Activated naive CD8-positive, alpha-beta T cell (primary cell): ENCODE measurements at regions not wholly inside any gene's neighbourhood (a gene's known extent, or its start where the extent isn't known, plus 50 kb on each side); places are given as distances from the start of the nearest gene placed in this dataset.
"Not testable (repeated sequence)": the region's sequence is repeated elsewhere in the genome, so short reads cannot be mapped to it uniquely, and the experiment has no call there.

Experiments used
- H3K27ac Mint-ChIP-seq: one replicate; pipeline ENCODE4 v1.8.0; 2021; ENCODE audit warnings: mixed read lengths
- H3K27me3 Mint-ChIP-seq: one replicate; pipeline ENCODE4 v1.8.0; 2021; ENCODE audit warnings: mixed read lengths
- H3K36me3 Mint-ChIP-seq: one replicate; pipeline ENCODE4 v1.8.0; 2021; ENCODE audit warnings: mixed read lengths
- H3K4me1 Mint-ChIP-seq: one replicate; pipeline ENCODE4 v1.8.0; 2021; ENCODE audit warnings: low read depth, mixed read lengths
- H3K4me3 Mint-ChIP-seq: one replicate; pipeline ENCODE4 v1.8.0; 2021; ENCODE audit warnings: mild to moderate bottlenecking, mixed read lengths
- H3K9me3 Mint-ChIP-seq: one replicate; pipeline ENCODE4 v1.8.0; 2021; ENCODE audit warnings: low read depth, mixed read lengths

- no peaks in the 10 kb centered on the region for H3K9me3 Mint-ChIP-seq
- H3K4me1 Mint-ChIP-seq: peaks cover 19% of the 10 kb centered on the region
- no peak overlapping the region for H3K4me3 Mint-ChIP-seq
- H3K36me3 Mint-ChIP-seq: no peaks in the 10 kb centered on the region
- no peaks in the 10 kb centered on the region for H3K27me3 Mint-ChIP-seq
- H3K27ac Mint-ChIP-seq: peak overlapping the region; percentile 84
Observed at GRCh38 chr2:176931588-176932563, 280.7 kb upstream of the HNRNPA3 start.

- H3K4me3 Mint-ChIP-seq: no peak overlapping the region
- H3K27ac Mint-ChIP-seq: no peak overlapping the region
- no peaks in the 10 kb centered on the region for H3K27me3 Mint-ChIP-seq
- no peaks in the 10 kb centered on the region for H3K36me3 Mint-ChIP-seq
- H3K4me1 Mint-ChIP-seq: peaks cover 23% of the 10 kb centered on the region
- H3K9me3 Mint-ChIP-seq: no peaks in the 10 kb centered on the region
Observed at GRCh38 chr2:176934131-176934530, 278.5 kb upstream of the HNRNPA3 start.

- Mint-ChIP-seq H3K9me3 (no peaks in the 10 kb centered on the region), H3K4me1 (peaks cover 23% of the 10 kb centered on the region), H3K27me3 (no peaks in the 10 kb centered on the region), H3K36me3 (no peaks in the 10 kb centered on the region), H3K4me3 (no peak overlapping the region), H3K27ac (no peak overlapping the region)
Observed at GRCh38 chr2:176934869-176935415, 277.7 kb upstream of the HNRNPA3 start.

GRCh38 chr2:176935543-176936102 is 277.0 kb upstream of the HNRNPA3 start:
- no peaks in the 10 kb centered on the region for H3K9me3 Mint-ChIP-seq
- H3K27ac Mint-ChIP-seq: no peak overlapping the region
- no peaks in the 10 kb centered on the region for H3K36me3 Mint-ChIP-seq
- no peaks in the 10 kb centered on the region for H3K27me3 Mint-ChIP-seq
- peaks cover 23% of the 10 kb centered on the region for H3K4me1 Mint-ChIP-seq
- no peak overlapping the region for H3K4me3 Mint-ChIP-seq

- H3K4me1 Mint-ChIP-seq: peaks cover 18% of the 10 kb centered on the region
- no peaks in the 10 kb centered on the region for H3K9me3 Mint-ChIP-seq
- no peak overlapping the region for H3K4me3 Mint-ChIP-seq
- no peak overlapping the region for H3K27ac Mint-ChIP-seq
- no peaks in the 10 kb centered on the region for H3K36me3 Mint-ChIP-seq
- H3K27me3 Mint-ChIP-seq: no peaks in the 10 kb centered on the region
Observed at GRCh38 chr2:176936410-176936809, 276.2 kb upstream of the HNRNPA3 start.

GRCh38 chr2:176944998-176945397 is 267.6 kb upstream of the HNRNPA3 start:
- Mint-ChIP-seq H3K9me3 (peaks cover 4% of the 10 kb centered on the region), H3K4me1 (no peaks in the 10 kb centered on the region), H3K27ac (no peak overlapping the region), H3K27me3 (no peaks in the 10 kb centered on the region), H3K36me3 (peaks cover 2% of the 10 kb centered on the region), H3K4me3 (no peak overlapping the region)

- H3K27ac Mint-ChIP-seq: no peak overlapping the region
- no peaks in the 10 kb centered on the region for H3K4me1 Mint-ChIP-seq
Observed at GRCh38 chr2:176947754-176948153, 264.8 kb upstream of the HNRNPA3 start.

GRCh38 chr2:176951218-176951617 is 261.4 kb upstream of the HNRNPA3 start:
- not testable (repeated sequence) for H3K9me3 Mint-ChIP-seq, H3K27ac Mint-ChIP-seq, H3K27me3 Mint-ChIP-seq, H3K4me1 Mint-ChIP-seq, H3K36me3 Mint-ChIP-seq, H3K4me3 Mint-ChIP-seq

More at GRCh38 chr2:176947754-176948153, 264.8 kb upstream of the HNRNPA3 start:
- Mint-ChIP-seq H3K36me3 (peaks cover 6% of the 10 kb centered on the region), H3K4me3 (no peak overlapping the region), H3K27me3 (no peaks in the 10 kb centered on the region), H3K9me3 (peaks cover 8% of the 10 kb centered on the region)

- Mint-ChIP-seq H3K36me3 (no peaks in the 10 kb centered on the region), H3K27me3 (no peaks in the 10 kb centered on the region), H3K9me3 (no peaks in the 10 kb centered on the region), H3K4me3 (no peak overlapping the region), H3K4me1 (no peaks in the 10 kb centered on the region), H3K27ac (no peak overlapping the region)
Observed at GRCh38 chr2:176956791-176957190, 255.8 kb upstream of the HNRNPA3 start.

- Mint-ChIP-seq H3K9me3 (no peaks in the 10 kb centered on the region), H3K36me3 (no peaks in the 10 kb centered on the region), H3K4me1 (no peaks in the 10 kb centered on the region), H3K27ac (no peak overlapping the region), H3K4me3 (no peak overlapping the region), H3K27me3 (no peaks in the 10 kb centered on the region)
Observed at GRCh38 chr2:176959614-176960013, 253.0 kb upstream of the HNRNPA3 start.

- no peaks in the 10 kb centered on the region for H3K27me3 Mint-ChIP-seq
- no peaks in the 10 kb centered on the region for H3K36me3 Mint-ChIP-seq
- H3K4me1 Mint-ChIP-seq: no peaks in the 10 kb centered on the region
- H3K27ac Mint-ChIP-seq: no peak overlapping the region
- no peak overlapping the region for H3K4me3 Mint-ChIP-seq
- no peaks in the 10 kb centered on the region for H3K9me3 Mint-ChIP-seq
Observed at GRCh38 chr2:176960061-176960460, 252.5 kb upstream of the HNRNPA3 start.

- H3K4me3 Mint-ChIP-seq: no peak overlapping the region
- H3K36me3 Mint-ChIP-seq: no peaks in the 10 kb centered on the region
- no peaks in the 10 kb centered on the region for H3K4me1 Mint-ChIP-seq
- H3K9me3 Mint-ChIP-seq: no peaks in the 10 kb centered on the region
- H3K27me3 Mint-ChIP-seq: no peaks in the 10 kb centered on the region
- no peak overlapping the region for H3K27ac Mint-ChIP-seq
Observed at GRCh38 chr2:176960736-176961520, 251.7 kb upstream of the HNRNPA3 start.

- H3K27ac Mint-ChIP-seq: no peak overlapping the region
- H3K9me3 Mint-ChIP-seq: no peaks in the 10 kb centered on the region
- no peaks in the 10 kb centered on the region for H3K4me1 Mint-ChIP-seq
- no peaks in the 10 kb centered on the region for H3K36me3 Mint-ChIP-seq
- no peaks in the 10 kb centered on the region for H3K27me3 Mint-ChIP-seq
- H3K4me3 Mint-ChIP-seq: no peak overlapping the region
Observed at GRCh38 chr2:176961775-176962619, 250.6 kb upstream of the HNRNPA3 start.

- H3K27me3 Mint-ChIP-seq: no peaks in the 10 kb centered on the region
- no peak overlapping the region for H3K4me3 Mint-ChIP-seq
- no peak overlapping the region for H3K27ac Mint-ChIP-seq
- no peaks in the 10 kb centered on the region for H3K36me3 Mint-ChIP-seq
- H3K9me3 Mint-ChIP-seq: no peaks in the 10 kb centered on the region
- no peaks in the 10 kb centered on the region for H3K4me1 Mint-ChIP-seq
Observed at GRCh38 chr2:176963568-176964287, 248.9 kb upstream of the HNRNPA3 start.
